HUDEP-2 (cell line): ENCODE measurements at regions not wholly inside any gene's neighbourhood (a gene's known extent, or its start where the extent isn't known, plus 50 kb on each side); places are given as distances from the start of the nearest gene placed in this dataset.

ENCODE experiments used
- DNase-seq, 76 experiments: peaks; one replicate each; lab custom pipeline; 2025; ENCODE audit not compliant: unreplicated experiment in 76 of 76; lab: John Stamatoyannopoulos, UW

DNA sequence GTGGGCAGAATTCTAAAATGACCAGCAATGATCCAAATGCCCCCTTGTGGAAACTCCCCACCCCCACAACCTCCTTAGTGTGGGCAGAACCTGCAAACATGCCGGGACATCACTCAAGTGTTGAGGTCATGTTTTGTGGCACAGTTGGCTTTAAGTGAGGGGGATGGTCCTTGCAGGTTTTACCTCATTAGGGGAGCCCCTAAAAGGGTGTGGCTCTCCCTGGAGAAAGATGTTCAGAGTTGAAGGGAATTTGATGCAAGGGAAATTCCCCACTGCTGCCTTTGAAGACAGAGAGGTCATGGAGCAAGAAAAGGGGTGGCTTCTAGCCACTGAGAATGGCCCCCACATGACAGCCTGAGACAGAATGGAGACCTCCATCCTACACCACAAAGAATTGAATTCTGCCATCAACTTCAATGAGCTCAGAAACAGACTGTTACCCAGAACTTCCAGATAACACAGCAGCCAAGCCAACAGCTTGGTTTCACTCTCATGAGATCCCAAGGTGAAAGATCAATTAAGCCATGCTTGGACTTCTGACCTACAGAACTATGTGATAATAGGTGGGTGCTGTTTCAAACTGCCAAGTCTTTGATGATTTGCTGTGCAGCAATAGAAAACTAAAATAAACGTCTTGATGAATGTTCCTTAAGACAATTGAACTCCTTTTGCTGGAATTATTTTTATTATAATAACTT, 103.4 kb downstream of the MED10 start:
- DNase-seq: no peak

DNA sequence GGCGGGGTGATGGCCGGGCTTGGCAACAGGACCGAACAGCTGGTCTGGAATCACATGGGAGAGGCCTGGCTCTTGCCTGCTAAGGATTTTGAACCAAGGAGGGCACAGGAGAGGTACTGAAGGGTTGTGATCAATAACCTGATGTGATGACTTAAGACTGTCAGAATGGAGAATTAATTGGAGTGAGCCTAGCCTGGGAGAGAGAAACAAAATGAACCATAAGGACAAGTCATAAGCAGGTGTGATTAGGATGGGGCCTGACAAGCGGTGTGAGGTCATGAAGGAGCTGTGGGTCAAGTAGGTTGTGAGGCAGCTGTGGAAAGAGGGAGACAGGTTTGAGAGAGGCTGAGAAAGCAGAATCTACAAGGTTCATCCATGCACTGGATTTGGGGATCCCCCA, 104.6 kb downstream of the MED10 start:
- DNase-seq: no peak

DNA sequence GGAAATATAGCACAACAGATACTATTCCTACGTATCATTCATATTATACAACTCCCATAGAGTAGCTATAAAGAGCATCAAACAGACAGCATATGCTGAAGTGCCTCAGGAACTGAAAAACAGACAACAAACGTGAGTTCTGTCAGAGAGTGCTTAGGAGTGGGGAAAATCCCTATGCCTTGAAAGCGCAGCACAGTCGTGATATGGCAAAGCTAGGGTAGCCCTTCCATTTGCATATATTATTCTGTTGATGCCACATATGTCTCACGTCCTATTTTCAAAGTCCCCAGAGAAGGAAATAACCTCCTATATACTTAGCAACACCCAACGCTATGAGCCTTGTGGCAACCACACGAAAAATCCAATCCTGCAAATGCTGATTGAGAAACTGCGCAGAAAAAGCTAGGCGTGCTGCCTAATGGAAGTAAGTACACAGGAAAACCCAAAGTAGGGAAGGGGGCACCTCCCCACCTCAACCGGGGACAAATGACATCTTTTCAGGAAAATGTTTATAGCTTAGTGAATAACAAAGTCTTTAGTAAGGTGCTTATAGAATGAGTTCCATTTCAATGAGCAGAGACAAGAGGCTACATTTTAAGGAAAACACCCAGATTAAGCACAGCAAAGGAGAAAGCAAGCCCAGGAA, 105.1 kb downstream of the MED10 start:
- DNase-seq: no peak

DNA sequence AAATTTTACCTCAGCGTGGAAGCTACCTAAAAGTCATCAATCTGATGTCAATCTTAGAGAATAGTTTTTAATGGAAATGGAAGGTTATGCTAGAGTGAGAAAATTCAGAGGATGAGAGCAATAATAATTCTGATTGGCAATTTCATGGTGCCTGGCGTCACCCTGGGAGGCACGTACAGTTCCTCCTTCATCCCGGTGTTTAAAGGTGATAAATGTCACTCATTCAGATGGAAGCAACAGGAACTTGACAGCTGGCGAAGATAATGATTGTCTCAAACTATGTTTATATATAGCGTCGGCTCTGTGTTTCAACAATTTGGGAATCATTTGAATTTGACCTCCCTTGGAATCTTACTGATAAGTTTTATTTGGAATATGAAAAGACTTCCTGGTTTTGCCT, 108.4 kb downstream of the MED10 start:
- DNase-seq: no peak

DNA sequence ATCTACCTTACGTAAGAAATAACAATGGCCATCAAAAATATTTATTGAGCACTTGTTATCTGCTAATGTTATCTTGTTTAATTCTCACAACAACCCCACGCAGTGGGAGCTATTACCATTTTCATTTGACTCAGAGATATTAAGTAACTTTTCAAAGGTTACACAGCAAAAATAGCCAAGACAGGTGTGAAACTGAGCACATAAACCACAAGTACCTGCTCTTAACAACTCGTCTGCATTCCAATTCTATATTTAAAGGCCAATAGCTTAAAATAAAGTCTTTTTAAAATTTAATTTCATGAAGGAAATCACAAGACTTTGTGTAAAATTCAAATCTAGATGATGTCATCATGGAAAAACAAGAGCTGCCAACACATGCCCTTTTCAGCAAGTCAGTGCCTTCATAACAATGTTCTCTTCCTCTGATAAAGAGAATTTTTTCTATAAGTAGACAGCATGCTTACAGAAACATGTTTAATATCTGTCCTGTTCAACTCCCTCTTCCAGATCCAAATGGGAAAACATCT, 111.6 kb downstream of the MED10 start:
- no peak for DNase-seq

DNA sequence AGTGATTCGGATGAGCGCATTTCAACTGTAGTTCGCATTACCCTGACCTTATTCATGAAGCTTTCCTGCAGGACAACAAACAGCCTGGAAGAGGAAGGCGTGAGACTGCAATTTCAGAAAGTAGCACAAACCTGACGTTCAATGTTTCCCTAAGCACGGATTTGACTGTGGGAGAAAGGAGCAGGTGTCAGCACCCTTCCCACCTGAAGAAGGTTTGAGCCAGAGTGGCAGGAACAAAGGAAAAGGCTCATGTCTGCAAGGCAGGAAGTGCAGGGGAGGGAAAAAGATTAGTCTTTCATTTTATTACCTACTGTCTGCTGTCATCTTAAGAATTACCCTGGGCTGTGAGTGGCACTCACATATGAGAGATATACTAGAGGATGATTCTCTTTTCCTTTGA, 114.0 kb downstream of the MED10 start:
- DNase-seq: no peak

DNA sequence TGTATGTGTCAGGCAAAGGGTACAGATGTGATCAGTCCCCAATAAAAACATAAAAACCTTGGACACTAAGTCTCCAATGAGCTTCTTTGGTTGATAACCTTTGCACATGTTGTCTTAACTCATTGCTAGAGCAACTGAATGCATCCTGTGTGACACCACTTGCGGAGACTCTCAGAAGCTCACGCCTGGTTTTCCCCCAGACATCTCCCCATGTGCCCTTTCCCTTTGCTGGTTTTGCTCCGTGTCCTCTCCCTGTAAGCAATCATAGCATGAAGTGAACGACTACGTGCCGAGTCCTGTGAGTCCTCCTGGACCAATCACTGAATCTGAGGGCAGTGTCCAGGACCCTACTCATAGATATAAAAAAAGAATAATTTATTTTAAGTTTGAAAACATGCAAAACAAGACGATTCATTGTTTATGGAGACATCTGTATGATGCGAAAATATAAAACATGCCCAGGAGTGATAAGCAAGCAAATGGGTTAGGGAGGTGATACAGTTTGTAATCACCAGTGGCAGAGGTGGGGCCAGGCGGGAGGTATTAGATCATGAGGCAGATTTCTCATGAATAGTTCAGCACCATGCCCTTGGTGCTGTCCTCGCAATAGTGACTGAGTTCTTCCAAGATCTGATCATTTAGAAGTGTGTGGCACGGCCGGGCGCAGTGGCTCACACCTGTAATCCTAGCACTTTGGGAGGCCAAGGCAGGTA, 115.5 kb downstream of the MED10 start:
- no peak for DNase-seq

DNA sequence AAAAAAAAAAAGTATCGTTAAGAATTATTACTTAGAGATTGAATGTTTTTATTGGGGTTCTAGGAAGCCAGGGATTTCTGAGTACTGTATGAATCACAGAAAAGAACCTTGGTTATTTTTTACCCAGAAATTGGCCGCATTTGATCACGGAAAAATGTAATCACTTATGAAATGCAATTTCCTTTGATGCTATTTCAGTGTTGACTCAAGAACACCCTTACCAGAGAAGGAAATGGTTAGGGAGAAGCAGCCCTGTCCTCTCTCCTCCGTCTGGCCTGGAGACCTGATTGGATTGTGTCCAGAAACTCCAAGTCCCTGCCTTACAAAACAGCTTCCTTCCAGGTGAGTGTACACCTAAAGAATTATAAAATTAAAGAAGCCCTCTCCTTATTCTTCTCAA, 116.7 kb downstream of the MED10 start:
- no peak for DNase-seq

DNA sequence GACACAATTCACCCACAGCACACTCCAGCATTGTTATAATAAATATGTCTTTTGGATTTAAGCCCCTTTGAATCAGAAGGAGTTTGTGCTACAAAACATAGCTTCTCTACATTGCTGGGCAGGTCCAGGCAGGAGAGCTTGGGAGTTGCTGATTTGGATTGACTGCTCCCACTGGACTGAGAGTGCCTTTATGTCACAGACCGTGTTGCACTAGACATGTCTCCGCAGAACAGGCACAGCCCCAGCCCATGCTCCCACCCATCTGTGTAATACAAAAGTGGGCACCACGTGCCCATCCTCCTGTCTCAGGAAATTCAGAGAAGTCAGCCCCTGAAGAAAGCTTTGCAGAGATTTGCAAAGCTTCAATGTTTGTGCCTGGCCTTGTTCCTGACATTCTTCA, 117.1 kb downstream of the MED10 start:
- DNase-seq: no peak

DNA sequence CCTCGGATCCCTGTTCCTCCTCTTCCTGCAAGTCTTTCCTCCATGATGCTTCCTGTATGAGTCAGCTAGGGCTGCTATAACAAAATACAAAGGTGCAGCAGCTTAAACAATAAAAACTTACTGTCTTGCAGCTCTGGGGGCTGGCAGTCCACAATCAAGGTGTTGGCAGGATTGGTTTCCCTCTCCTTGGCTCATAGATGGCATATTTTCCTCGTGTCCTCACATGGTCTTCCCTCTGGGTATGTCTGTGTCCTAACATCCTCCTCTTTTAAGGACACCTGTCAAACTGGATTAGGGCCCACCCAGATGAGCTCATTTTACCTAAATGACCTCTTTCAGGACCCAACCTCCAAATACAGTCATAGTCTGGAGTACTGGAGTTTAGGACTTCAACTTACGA, 117.5 kb downstream of the MED10 start:
- DNase-seq: no peak

DNA sequence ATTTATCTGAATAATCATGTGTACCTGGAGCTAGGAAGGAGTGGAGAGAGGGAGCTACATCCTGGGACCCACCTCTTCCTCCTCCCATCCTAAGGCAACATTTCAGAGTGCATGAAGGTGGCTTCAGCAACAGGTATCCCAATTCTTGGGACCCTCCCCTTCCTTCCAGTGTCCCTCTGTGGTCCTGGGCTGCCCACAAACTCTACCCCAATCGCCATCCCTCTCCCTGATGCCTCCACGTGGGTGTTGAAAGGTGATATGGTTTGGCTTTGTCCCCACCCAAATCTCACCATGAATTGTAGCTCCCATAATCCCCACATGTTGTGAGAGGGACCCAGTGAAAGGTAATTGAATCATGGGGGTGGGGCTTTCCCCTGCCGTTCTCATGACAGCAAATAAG, 121.4 kb downstream of the MED10 start:
- DNase-seq: no peak

DNA sequence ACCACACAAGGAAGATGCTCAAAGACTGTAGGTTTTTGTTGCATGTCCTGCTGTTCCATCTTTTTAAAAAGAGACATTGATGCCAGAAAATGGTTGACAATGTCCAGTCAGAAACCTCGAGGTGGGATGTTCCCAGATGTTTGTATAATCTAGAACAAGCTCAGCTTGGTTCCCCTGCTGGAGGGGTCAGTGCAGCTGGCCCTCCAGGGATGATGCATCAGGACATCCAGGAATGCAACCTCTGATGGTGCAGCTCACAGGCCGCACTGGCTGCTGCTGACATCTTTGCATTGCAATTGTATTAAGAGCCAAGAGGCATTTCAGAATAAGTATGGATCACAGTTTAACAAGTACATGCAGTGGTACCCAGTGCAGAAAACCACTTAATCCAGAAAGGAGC, 122.4 kb downstream of the MED10 start:
- DNase-seq: no peak

DNA sequence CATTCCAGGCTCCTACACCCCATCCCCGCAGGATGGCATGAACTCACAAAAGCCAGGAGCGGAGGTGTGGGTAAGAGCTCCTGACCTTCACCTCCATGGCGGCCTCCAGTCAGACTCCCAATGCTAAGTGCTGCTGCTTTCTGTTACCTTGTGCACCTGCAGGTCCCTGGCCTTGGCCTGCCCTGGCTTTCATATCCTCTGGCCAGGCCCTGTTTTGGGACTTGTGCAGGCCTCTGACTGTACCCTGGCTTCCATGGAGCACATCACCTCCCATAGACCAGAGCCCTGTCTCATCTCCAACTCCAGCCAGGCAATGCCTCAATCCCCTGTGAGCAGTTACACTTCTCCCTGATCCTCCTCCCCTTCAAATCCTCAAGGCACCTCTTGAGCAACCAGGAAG, 124.5 kb downstream of the MED10 start:
- DNase-seq: no peak

DNA sequence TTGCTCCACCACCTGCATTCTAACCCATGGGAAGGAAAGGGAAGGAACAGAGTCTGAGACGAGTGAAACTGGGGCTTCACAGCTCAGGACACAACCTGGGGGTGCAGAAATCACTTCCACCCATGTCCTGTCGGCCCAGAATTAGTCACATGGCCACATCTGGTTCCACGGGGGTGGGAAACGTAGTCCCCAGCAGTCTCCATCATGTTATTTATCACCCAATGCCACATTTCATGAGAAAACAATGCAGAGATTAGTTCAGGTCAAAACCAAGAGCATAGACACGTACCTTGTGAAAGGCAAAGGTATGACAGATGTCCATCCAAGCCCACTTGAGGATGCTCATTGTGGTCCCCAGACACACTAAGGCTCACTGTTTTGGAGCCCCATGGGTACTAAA, 125.1 kb downstream of the MED10 start:
- no peak for DNase-seq

DNA sequence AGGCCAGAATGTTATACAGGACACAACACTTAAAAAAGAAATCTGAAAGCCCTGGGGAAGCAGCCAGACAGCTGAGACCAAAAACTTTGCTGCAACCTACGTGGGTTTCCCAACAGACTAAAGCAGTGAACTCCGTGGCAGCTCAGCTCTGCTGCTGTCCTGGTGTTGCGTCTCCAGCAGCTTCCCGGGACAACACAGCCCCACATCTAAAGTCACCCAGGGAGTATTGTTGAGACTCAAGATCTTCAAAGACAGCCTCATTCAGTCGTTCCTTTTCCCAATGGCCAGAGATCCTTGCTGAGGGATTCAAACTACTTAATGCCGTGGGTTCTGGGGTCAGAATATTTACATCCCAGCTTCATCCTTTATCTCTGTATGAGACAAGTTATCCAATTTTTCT, 125.8 kb downstream of the MED10 start:
- no peak for DNase-seq

DNA sequence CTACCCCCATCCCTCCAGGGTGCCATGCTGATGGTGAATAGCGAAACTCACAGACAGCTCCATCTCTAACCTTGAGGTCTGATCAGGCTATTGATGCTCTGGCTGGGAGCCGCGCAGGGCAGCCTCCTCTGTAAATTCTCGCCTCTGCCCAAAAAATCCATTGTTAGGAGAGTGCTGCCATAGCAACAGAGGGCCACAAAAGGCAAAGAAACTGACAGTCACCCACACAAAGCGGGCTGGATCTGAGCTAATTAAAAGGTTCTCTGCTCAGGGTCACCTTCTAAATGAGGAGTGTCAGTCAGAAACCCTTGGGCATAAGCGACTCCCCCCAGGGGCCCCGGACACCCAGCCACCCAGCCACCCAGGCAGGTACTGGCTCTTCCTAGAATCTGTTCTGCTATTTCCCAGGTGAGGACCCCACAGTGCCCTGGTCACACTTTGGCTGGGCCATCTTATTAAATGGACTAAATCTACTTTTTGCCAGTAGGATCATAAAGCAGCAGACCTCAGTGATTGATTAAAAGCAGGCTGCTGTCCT, 126.7 kb downstream of the MED10 start:
- no peak for DNase-seq

DNA sequence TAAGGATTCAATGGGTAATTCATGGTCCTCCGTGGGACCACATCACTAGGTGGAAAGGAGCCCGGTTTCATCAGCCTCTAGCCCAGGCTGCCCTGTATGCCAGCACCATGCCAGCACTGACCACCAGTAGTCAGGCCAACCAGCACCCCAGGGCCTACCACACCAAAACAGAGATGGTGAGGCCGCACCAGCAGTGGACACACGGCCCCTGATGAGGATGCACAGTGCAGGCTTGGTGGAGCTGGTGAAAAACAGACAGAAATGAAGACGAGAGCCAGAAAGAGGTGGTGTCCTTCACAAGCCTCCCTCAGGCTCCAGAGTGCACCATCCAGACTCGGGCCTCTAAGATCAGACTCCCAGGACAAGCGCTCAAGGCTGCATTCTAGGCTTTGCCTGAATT, 128.2 kb downstream of the MED10 start:
- DNase-seq: no peak

DNA sequence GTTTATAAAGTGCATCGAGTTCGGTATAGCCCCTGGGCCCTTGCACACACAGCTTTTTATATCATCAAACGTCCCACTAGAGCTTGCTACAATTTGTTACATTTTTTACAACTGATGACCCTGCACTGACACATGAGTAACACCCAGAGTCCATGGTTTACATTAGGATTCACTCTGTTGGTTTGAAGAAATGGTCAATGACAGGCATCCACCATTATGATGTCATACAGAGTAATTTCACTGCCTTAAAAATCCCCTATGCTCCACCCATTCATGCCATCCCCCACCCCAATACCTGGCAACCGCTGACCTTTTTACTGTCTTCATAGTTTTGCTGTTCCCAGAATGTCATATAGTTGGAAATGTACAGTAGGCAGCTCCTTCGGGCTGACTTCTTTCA, 130.2 kb downstream of the MED10 start:
- no peak for DNase-seq

DNA sequence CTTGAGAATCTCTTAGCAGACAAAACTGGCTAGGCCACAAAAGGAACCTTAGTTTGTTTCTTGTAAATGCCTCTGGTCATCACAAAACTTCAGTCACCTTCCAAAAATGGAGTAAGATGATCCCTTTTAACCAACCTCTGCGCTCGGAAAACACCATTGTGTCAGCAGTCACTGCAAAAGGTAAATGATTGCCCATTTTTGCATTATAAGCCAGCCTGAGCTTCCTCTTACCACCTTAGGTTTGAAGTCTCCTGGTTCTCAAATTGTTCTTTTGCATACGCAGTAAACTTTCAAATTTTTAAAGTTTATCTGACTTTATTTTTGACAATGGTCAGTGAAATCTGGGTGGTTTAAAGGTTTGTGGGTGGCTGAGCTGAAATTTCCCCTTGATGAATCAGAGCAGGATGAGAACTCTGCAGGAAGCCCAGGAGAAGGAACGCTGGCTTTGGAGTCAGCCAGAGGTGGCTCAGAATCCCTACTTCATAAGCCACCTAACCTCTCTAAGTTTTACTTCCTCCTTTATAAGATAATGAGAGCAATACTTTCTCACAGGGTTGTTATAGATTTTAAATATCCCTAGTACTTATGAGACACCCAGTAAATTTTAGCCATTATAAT, 131.4 kb downstream of the MED10 start:
- DNase-seq: no peak

DNA sequence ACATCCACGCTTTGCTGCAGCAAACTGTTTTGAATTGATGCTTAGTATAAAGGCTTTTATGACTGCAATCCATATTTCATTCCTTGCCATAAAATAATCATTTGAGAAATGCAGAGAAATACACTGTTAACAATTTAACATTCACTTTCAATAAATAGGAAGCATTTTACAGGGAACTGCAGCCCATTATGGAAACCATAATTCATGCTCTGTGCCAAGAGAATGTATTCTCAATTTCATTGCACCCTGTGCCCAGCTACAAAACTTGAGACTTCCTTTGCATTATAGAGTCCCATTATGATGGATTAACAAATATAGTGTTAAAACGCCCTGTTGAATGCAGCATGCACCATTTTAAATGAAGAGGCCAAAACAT, 134.0 kb downstream of the MED10 start:
- no peak for DNase-seq

DNA sequence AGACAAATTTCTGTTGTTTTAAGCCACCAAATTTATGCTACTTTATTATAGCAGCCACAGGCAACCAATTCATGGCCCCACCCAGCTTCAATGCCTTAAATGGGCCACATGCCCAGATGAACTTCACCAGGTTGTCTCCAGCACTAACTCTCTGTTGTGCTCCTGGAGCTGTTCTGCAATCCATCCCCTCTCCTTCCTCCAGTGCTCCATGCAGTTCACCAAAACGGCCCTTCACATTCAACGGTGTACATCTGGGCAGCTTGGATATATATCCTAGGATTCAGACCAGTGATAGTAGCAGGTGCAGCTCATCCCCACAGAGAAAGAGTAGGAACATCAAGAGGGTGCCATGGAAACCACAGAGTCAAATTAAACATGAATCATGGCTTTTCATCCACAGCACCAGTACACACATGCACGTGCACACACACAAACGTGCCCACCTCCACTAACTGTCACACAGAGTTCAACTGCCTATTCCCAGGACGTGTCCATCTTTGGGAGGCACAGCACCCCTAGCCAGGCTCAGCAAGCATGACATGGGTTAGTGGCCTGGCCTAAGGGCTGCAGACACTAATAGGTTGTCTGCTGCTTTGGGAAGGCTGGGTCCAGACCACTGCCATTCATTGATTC, 134.5 kb downstream of the MED10 start:
- DNase-seq: no peak
